KMS-11 (cell line): ENCODE measurements at regions not wholly inside any gene's neighbourhood (a gene's known extent, or its start where the extent isn't known, plus 50 kb on each side); places are given as distances from the start of the nearest gene placed in this dataset.

Experiments used
- H2AFZ ChIP-seq: fragments of 200-600 bp; sonication (generic); 2 replicates; pipeline ENCODE4 v1.6.1; 2016; ENCODE audit warnings: antibody characterized with exemption, mixed run types, low read depth
- H3K27ac ChIP-seq: fragments of 200-600 bp; sonication (generic); 2 replicates; pipeline ENCODE4 v1.6.1; 2016; ENCODE audit warnings: mild to moderate bottlenecking, mixed run types
- H3K27me3 ChIP-seq: fragments of 200-600 bp; sonication (generic); 2 replicates; pipeline ENCODE4 v1.6.1; 2017; ENCODE audit warnings: mild to moderate bottlenecking, low read depth, mixed run types, moderate library complexity; ENCODE audit not compliant: insufficient read depth
- H3K36me3 ChIP-seq: fragments of 200-600 bp; sonication (generic); 2 replicates; pipeline ENCODE4 v1.6.1; 2017; ENCODE audit warnings: mild to moderate bottlenecking, mixed run types; ENCODE audit not compliant: insufficient read depth
- H3K4me1 ChIP-seq: fragments of 200-600 bp; sonication (generic); 2 replicates; pipeline ENCODE4 v1.6.1; 2016; ENCODE audit warnings: mild to moderate bottlenecking, low read depth, mixed run types; ENCODE audit not compliant: poor library complexity, severe bottlenecking
- H3K4me2 ChIP-seq: fragments of 200-600 bp; sonication (generic); 2 replicates; pipeline ENCODE4 v1.7.0; 2016; ENCODE audit warnings: mild to moderate bottlenecking, mixed run types
- H3K4me3 ChIP-seq: fragments of 200-600 bp; sonication (generic); IDR thresholded peaks from 2 replicates; pipeline ENCODE4 v1.6.1; 2017; ENCODE audit warnings: low read depth, low read length, mixed read lengths; ENCODE audit not compliant: insufficient read depth
- H3K79me2 ChIP-seq: fragments of 200-600 bp; sonication (generic); 2 replicates; pipeline ENCODE4 v1.6.1; 2016; ENCODE audit warnings: low read depth, mixed run types; ENCODE audit not compliant: insufficient read depth
- H3K9ac ChIP-seq: fragments of 200-600 bp; sonication (generic); 2 replicates; pipeline ENCODE4 v1.6.1; 2016; ENCODE audit warnings: mild to moderate bottlenecking, mixed run types
- H4K20me1 ChIP-seq: fragments of 200-600 bp; sonication (generic); 2 replicates; pipeline ENCODE4 v1.6.1; 2016; ENCODE audit warnings: mild to moderate bottlenecking, mixed run types; ENCODE audit not compliant: insufficient read depth
- CTCF ChIP-seq: fragments of 200-600 bp; sonication (generic); conservative IDR thresholded peaks from 2 replicates; pipeline ENCODE4 v1.6.1; 2017; ENCODE audit warnings: low read depth, mild to moderate bottlenecking, antibody characterized with exemption, low read length, moderate library complexity, mixed read lengths

DNA sequence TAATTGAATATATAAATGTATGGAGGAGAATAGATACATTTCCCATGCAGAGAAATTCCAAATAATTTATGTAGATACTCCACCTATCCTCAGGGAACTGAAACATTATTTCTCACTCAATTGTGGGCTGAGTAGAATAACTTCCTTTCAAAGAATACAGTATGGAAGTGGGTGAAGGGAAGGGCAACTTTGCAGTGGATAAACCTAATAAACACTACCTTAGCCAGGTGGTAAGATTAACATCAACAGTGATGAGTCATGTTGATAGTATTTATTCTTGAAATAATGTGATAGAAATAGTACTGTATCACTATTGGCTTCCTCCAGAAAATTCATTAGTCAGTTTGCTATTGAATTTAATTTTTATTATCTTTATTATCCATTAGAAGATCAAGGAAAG lies 716.4 kb upstream of the CHAC2 start:
- Histone ChIP-seq H3K79me2 (no peaks in the 10 kb centered on the region), H3K4me3 (no peak overlapping the region), H2AFZ (no peak overlapping the region), H3K36me3 (no peaks in the 10 kb centered on the region), H3K4me2 (no peak overlapping the region), H3K27ac (no peak overlapping the region), H3K9ac (no peak overlapping the region), H3K27me3 (no peaks in the 10 kb centered on the region), H3K4me1 (no peaks in the 10 kb centered on the region), H4K20me1 (no peaks in the 10 kb centered on the region)
- TF ChIP-seq CTCF: no peak

DNA sequence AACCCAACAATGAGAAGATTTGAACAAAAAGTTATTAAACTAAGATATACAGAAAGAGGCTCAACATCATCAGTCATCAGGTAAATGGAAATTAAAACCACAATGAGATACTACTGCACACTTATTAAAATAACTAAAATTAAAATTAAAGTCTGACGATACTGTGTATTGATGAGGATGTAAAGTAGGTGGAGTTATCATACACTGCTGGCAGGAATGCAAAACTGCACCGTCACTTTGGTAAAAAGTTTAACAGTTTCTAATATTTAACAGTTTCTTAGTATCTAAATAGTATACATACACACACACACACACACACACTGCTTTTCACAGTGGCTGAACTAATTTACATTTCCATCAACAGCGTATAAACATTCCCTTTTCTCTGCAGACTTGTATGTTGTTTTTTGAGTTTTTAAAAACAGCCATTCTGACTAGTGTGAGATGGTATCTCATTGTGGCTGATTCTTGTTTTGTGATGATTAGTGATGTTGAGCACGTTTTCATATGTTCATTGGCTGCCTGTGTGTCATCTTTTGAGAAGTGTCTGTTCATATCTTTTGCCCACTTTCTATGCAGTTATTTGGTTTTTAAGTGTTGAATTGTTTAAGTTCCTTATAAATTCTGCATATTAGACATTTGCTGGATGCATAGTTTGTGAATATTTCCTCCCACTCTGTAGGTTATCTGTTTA lies 726.9 kb upstream of the CHAC2 start:
- no peak overlapping the region for H2AFZ ChIP-seq
- H3K36me3 ChIP-seq: no peaks in the 10 kb centered on the region
- H4K20me1 ChIP-seq: no peaks in the 10 kb centered on the region
- no peak overlapping the region for H3K27ac ChIP-seq
- TF ChIP-seq CTCF: no peak
- no peaks in the 10 kb centered on the region for H3K79me2 ChIP-seq
- no peak overlapping the region for H3K4me3 ChIP-seq
- no peaks in the 10 kb centered on the region for H3K27me3 ChIP-seq
- no peak overlapping the region for H3K4me2 ChIP-seq
- no peak overlapping the region for H3K9ac ChIP-seq
- no peaks in the 10 kb centered on the region for H3K4me1 ChIP-seq

DNA sequence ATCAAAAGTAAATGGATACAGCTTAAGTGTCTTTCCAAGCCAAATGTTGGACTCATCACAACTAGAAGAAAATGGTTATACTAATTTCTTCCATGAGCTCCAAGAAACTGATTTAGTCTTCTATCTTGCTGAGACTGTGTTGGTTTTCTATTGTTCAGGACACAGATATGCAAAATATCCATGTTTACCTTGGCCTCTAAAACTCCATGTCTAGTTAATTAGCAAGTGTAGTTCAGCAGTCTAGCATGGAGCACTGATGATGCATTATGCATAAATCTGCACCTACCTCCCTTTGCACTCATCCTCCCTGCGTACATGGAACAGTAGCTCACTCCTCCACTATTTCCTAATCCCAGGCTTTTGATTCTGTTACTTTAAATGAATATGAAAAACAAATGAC lies 731.4 kb upstream of the CHAC2 start:
- Histone ChIP-seq H3K4me3 (no peak overlapping the region), H3K27me3 (no peaks in the 10 kb centered on the region), H3K4me2 (no peak overlapping the region), H2AFZ (no peak overlapping the region), H3K9ac (no peak overlapping the region), H3K27ac (no peak overlapping the region), H3K36me3 (no peaks in the 10 kb centered on the region), H3K79me2 (no peaks in the 10 kb centered on the region), H3K4me1 (no peaks in the 10 kb centered on the region), H4K20me1 (no peaks in the 10 kb centered on the region)
- no peak for TF ChIP-seq CTCF

DNA sequence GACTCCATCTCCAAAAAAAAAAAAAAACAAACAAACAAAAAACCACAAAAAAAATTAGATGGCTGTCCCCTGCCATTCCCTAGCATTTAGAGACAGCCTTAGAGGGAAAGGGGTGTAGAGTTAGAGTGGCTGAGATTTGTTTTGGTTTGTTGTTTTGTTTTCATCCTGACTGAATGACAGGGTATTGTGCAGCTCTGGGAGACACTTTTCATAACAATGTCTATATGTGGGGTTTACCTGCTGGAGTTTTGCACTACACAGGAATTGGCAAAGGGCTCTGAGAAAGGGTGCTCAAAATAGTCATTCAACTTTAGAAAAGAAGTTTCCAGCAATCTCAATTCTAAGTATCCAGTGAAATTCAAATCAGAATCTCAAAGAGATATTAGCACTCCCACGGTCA lies 732.5 kb upstream of the CHAC2 start:
- Histone ChIP-seq H3K27me3 (no peaks in the 10 kb centered on the region), H3K9ac (no peak overlapping the region), H3K27ac (no peak overlapping the region), H4K20me1 (no peaks in the 10 kb centered on the region), H2AFZ (no peak overlapping the region), H3K36me3 (no peaks in the 10 kb centered on the region), H3K4me2 (no peak overlapping the region), H3K79me2 (no peaks in the 10 kb centered on the region), H3K4me1 (no peaks in the 10 kb centered on the region), H3K4me3 (no peak overlapping the region)
- TF ChIP-seq CTCF: no peak
